ENCODE measurements at regions not wholly inside any gene's neighbourhood (a gene's known extent, or its start where the extent isn't known, plus 50 kb on each side); places are given as distances from the start of the nearest gene placed in this dataset.
"Not testable (repeated sequence)": the region's sequence is repeated elsewhere in the genome, so short reads cannot be mapped to it uniquely, and the experiment has no call there.

DNA sequence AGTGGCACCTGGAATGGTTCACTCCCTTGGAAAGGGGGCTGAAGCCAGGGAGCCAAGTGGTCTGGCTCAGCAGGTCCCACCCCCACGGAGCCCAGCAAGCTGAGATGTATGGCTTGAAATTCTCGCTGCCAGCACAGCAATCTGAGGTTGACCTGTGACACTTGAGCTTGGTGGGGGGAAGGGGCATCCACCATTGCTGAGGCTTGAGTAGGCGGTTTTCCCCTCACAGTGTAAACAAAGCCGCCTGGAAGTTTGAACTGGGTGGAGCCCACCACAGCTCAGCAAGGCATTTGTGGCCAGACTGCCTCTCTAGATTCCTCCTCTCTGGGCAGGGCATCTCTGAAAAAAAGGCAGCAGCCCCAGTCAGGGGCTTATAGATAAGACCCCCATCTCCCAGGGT is 228.2 kb upstream of the CRBN start:
- not testable (repeated sequence) for DNase-seq

GRCh38 chr3:3405131-3405530 is 225.6 kb upstream of the CRBN start:
- no peak for DNase-seq

DNA sequence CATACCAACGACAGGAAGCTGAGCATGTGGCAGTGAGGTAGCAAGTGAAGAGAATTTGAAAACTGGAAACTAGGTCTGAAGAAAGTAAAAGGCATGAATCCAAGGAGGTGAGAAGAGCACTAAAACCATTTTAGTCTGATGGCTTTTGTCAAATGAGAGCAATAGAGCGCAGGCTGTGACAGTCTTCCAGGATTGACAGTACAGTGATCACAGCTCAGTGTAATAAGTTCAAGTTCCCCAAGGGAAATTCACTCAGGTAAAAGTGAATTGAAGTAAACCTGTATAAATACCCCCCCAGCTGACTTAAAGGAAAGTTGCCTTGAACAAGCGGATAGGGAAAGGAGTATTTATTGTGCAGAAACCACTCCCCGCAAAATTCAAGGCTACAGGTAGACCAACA is 224.2 kb upstream of the CRBN start:
- no peak for DNase-seq

DNA sequence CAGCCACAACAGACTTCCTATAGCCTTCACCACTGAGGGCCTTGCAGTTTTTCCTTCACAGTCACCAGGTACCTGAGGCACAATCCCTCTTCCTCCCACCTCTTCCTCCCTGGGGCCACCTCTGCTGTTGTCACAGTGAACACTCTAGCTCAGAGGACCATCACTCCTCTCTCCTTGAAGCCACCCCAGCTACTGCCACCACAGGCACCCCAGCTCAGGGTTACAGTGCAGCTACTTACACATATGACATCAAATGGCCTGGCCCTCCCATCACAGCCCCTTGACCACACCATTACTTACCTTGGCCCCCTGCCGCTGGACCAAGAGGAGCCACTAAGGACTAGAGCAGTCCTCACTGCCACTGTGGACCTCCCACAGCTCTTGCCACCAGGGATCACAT is 213.5 kb upstream of the CRBN start:
- DNase-seq = no peak

DNA sequence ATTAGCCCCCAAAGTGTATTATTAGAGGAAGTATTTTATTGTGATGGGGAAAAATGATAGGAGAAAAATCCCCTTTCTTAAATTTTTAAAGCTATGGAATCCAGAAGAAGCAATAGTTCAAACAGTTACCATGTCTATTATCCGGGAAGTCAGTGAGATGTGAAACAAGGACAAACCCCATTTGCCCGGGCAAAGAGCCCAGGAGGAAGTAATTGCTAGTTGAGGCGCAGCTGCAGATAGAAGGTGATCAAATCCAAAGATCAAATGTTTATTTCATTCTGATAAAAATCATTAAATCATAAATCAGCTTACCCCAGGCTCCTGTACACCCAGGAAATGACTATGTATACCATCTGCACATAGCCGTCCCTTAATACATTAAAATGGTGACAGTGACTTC is 204.0 kb upstream of the CRBN start:
- DNase-seq = no peak

DNA sequence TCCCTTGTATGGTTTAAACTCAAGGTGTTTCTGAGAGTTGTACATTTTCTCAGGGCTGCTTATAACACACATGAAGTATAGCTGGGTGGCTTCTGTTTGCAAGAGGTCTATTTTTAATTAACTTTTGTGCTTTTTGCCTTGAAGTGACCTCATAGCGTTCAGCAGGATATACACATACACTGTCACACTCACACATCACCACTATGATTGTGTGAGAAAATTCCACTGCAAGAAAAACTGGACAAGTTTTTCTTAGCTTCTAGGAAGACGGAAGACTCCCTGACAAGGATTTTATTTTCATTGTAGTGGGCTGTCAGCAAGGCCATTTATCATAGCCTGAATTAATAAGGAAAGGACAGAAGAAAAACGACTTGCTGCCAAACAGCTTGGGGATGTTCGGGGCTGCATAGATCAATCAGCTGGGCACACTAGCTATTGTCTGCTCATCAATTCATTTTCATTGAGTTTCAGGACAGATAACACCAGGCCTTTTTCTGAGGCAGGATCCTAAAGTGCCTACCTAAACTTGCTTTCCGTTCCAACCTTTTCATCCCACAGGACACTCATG is 192.8 kb upstream of the CRBN start:
- no peak for DNase-seq

GRCh38 chr3:3368306-3368705 is 188.8 kb upstream of the CRBN start:
- DNase-seq = no peak

DNA sequence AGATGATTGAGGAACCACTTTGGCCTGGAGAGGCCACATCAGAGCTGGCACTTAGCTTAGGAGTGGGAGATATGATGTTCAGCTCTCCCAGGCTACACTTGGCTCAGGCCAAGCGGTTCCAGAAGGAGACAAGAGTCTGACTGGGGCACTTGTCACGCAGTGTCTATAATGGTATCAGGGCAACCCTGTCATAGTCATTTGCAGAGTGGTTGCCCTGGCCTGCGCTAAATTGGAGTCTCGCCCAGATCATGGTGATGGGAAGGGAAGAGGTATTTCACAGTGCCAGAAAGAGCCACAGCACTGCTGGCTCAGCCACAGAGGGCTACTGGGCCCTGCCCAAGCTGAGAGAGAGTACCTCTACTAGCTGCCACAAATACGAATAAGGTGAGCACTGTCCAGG is 186.9 kb upstream of the CRBN start:
- DNase-seq = no peak

DNA sequence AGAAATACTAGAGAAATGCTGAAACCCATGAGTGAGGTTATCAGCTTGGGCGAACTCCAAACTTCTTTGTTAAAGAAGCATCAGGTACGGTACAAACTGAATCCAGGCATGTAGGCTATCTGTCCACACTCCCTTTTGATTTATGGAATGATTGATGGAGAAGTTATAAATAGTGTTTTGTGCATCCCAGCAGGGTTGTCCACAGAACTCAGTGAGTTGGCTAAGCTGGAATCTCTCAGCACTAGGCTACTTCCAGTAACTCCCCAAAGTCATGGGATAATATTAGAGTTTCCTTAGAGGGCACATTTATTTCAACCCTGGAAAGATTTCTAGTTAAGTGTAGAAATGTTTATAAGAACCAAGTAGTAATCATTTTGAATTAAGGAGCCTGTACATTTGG is 186.2 kb upstream of the CRBN start:
- DNase-seq = no peak

GRCh38 chr3:3356846-3357245 is 177.4 kb upstream of the CRBN start:
- no peak for DNase-seq

DNA sequence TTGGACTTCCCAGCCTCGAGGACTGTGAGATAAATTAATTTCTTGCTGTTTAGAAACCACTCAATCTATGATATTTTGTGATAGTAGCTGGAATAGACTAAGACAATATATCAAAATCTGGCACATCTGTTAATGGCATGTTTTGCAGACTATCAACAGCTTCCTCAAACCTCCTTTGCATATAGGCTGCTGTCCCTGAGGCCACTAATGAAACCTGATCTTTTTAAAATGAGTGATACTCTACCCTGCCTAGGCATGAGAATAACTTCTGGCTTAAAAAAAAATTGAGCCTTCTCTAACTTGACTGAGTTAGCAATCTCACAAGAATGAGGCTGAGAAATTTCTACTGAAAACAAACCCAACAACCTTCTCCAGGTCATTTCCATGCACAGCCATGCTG is 176.0 kb upstream of the CRBN start:
- DNase-seq = no peak

DNA sequence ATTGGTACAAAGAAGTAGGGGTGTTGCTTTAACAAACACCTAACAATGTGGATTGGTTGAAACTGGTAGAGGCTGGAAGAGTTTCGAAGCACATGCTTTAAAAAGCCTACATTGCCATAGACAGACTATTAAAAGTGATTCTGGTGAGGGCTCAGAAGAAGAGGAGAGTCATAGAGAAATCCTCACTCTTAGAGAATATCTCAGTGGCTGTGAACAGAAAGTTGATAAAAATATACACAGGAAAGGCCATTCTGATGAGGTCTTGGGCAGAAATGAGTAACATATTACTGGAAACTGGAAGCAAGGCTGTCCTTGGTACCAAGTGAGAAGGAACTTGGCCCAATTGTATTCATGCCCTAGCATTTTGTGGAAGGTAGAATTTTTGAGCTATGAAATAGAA is 173.7 kb upstream of the CRBN start:
- DNase-seq = no peak

DNA sequence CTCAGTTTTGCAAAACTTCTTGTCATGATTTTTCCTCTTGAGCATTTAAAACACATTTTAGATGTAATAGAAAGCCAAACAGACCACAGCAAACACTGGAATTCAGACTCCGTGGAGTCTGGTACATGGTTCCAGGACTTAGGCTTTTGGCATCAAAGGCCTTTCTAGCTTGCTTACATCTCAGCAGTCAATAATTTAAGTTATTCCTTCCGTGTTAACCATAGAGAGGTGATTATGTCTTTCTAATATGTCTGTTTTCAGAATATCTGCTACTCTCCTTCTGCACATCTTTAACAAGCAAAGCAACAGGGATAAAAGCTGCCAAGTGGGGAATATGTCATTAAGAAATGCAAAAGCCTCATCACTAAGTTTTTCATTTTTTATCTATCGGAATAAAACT is 171.7 kb upstream of the CRBN start:
- DNase-seq = no peak

DNA sequence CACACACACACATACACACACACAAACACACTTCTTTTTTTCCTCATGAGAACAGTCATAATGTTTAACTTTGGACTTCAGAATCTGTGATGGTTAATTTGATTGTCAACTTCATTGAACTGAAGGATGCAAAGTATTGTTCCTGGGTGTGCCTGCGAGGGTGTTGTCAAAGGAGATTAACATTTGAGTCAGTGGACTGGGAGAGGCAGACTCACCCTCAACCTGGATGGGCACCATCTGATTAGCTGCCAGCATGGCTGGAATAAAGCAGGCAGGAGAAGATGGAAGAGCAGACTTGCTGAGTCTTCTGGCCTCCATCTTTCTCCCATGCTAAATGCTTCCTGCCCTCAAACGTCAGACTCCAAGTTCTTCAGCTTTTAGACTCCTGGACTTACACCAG is 167.6 kb upstream of the CRBN start:
- not testable (repeated sequence) for DNase-seq

GRCh38 chr3:3346556-3346955 is 167.1 kb upstream of the CRBN start:
- no peak for DNase-seq

DNA sequence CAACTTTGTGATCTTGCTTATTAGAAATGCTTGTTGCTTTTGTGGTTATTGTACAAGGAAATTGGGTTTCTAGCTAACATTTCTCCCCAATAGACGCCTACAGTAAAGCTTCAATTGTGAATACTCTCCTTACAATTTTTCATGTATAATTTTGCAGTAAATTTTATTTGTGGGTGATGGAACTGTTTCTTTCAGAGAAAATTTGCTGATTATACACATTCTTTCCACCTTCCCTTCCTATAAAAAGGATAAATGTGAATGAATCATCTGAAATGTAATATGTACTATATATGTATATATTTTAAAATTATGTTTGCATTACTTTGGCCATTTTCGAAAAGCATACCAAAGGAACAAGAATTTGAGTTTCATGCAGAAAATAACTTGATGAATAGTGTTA is 162.7 kb upstream of the CRBN start:
- no peak for DNase-seq

- no peak for DNase-seq
Observed at GRCh38 chr3:3340965-3341895, 161.7 kb upstream of the CRBN start.

DNA sequence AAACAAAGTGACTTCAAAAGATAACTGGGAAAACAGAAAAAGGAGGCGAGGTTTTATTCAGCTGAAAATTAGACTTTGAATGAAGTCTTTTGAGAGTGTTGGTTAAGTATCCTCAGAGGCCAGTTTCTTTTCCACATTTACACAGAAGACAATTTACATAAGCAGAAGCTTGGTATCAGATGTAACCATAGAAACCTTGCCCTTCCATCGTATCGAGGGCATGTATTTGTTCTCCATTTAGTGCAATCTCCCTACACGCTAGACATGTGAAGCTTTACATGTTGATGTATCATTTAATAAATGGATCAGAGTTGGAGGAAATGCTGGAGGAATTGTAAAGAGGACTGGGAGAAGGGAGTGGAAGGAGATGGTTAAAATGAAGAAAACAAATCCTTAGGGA is 161.0 kb upstream of the CRBN start:
- no peak for DNase-seq

- no peak for DNase-seq
Observed at GRCh38 chr3:3335903-3336302, 156.4 kb upstream of the CRBN start.

- DNase-seq = no peak
Observed at GRCh38 chr3:3334491-3334890, 155.0 kb upstream of the CRBN start.

DNA sequence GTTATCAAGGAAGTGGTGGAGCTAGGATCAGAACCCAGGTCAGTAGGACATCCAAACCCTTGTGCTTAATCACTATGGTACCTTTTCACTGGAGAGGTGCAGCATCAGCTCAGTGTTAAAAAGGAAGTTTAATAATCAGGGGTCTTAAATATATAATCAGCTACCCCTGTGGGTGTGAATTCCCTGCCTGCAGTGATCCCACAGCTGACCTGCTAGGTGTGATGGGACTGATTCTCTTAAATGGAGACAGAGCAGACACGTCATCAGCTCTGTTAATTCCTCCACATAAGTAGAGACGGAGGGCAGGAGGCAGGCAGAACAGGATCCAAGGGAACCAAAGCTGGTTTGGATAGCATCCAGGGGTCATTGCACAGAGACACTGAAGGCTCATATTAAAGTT is 154.1 kb upstream of the CRBN start:
- DNase-seq = no peak

DNA sequence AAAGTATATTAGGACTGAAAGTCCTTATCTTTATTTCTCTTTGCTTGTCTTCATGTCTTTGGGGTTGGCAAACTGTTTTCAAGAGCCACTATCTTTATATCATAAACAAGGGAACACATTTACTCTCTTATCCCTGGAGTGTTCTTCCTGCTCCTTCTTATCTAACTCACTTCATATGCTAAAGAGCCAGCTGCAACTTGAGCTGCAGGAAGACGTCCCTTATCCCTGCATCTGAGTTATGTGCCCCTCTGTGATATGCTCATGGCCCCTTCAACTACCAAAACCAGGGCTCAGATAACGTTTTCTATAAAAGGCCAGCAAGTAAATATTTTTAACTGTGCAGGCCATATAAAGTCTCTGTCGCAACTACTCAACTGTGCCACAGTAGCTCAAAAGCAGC is 137.0 kb upstream of the CRBN start:
- DNase-seq = no peak

DNA sequence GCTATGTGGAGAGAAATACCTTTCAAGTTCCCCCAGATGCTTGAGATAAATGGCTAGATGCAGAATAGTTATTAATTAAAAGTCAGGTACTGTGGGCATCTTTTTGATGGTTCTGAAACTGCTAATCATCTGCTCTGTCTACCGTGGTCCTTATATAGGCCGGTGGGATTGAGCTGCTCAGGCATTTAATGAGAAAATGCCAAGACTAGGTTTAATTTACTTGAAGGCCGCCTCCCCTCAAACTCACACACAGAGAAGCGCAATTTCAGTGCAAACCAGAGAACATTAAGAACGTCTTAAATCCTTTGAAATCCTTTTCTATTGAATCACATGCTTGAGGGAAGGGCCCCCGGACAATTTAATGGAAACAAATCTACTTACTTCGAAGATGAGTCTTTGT is 136.4 kb upstream of the CRBN start:
- no peak for DNase-seq

- DNase-seq = no peak
Observed at GRCh38 chr3:3309887-3310286, 130.4 kb upstream of the CRBN start.

DNA sequence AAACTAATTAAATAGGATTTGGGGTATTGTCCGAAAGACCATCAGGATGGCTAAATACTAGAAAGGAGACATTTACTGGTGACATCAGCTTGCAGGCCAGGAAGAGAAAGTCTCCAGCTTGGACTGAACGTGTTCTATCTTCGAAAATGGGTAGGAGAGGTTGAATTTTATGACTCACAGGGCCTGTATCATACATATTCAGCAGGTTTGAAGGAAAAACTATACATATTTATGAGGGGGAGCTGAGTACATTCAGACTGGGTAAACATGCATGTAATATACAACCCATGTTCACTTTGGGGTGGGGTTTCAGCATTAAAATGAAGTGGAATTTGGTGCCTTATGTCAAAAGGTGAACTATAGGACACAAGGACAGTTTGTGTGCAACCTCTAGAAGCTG is 129.3 kb upstream of the CRBN start:
- no peak for DNase-seq
